GM12892 (cell line): ENCODE measurements at regions not wholly inside any gene's neighbourhood (a gene's known extent, or its start where the extent isn't known, plus 50 kb on each side); places are given as distances from the start of the nearest gene placed in this dataset.

Experiments used
- POLR2A ChIP-seq: IDR thresholded peaks from 2 replicates; pipeline ENCODE4 v1.6.1; 2011; ENCODE audit warnings: low read depth, low read length, control low read depth
- POLR2AphosphoS5 ChIP-seq: IDR thresholded peaks from 2 replicates; pipeline ENCODE4 v1.6.1; 2011; ENCODE audit warnings: low read depth, low read length, control low read depth

DNA sequence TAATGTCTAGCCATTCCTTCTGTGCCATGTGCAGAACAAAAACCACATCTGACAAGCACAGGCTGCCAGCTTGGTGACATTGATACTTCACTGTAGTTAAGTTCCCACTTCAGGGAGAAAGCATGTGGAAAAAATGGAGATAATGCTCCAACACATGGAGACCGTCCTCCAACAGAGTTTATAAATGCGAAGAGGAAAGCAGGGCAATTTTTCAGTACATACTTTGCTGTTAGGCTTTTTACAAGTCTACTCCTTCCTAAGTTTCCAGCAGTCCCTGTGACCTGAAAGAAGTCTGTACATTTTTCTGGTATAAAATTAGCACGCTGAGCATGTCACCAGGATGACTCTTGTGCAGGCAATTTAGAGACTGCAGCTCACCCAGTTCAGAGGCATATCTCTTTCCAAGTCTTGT, 766.9 kb upstream of the IGFBP7 start:
- TF ChIP-seq POLR2A (no peak), POLR2AphosphoS5 (no peak)
